ENCODE measurements at regions not wholly inside any gene's neighbourhood (a gene's known extent, or its start where the extent isn't known, plus 50 kb on each side); places are given as distances from the start of the nearest gene placed in this dataset.

GRCh38 chr11:123301696-123302400 is 106.8 kb upstream of the CLMP start:
- Mint-ChIP-seq H3K27ac (peak overlapping the region in 1 of 9 donors; percentile 68), H3K27me3 (peaks cover 2 to 15% (median 12%) of the 10 kb centered on the region in 5 donors), H3K9me3 (no peaks in the 10 kb centered on the region), H3K4me3 (peak overlapping the region; percentile 61 to 77 (median 70)), H3K36me3 (no peaks in the 10 kb centered on the region), H3K4me1 (peaks cover 0 to 52% (median 21%) of the 10 kb centered on the region in 7 donors)
- H3K27ac ChIP-seq (ENCODE audit: low read depth, low read length): no peak overlapping the region
- POLR2A ChIA-PET: no interaction called here
- ATAC-seq: peak; percentile 88
- peak; percentile 20 to 87 (median 50) for DNase-seq
- peaks cover 11 to 25% of the 10 kb centered on the region in 2 donors for H3K4me1 ChIP-seq (ENCODE audit: control insufficient read depth in 2 of 2, insufficient read depth in 2 of 2, low read length in 2 of 2)
- CTCF ChIA-PET: interaction anchor here (0.7 to 1.9 kb wide), 3 partner anchors 15 to 984 kb away, joined by 3 to 7 read pairs (median 3); no protein-coding TSS in a partner anchor
- peak overlapping the region; percentile 40 for H3K4me3 ChIP-seq (ENCODE audit: low read length)
- H3K36me3 ChIP-seq (ENCODE audit: control insufficient read depth in 2 of 3, insufficient read depth in 3 of 3, low read length in 3 of 3): no peaks in the 10 kb centered on the region
- intact Hi-C loops (cut with micrococcal nuclease): loop anchor here (1.0 to 10.0 kb wide), 10 partner anchors 56 to 275 kb away; partner anchors contain the start of gene GRAMD1B (in 2 of the 2)
- H3K9me3 ChIP-seq (ENCODE audit: control insufficient read depth in 2 of 3, low read length in 3 of 3): no peaks in the 10 kb centered on the region
- H3K27me3 ChIP-seq (ENCODE audit: control insufficient read depth in 2 of 2, insufficient read depth in 2 of 2, low read length in 2 of 2): no peaks in the 10 kb centered on the region

DNA sequence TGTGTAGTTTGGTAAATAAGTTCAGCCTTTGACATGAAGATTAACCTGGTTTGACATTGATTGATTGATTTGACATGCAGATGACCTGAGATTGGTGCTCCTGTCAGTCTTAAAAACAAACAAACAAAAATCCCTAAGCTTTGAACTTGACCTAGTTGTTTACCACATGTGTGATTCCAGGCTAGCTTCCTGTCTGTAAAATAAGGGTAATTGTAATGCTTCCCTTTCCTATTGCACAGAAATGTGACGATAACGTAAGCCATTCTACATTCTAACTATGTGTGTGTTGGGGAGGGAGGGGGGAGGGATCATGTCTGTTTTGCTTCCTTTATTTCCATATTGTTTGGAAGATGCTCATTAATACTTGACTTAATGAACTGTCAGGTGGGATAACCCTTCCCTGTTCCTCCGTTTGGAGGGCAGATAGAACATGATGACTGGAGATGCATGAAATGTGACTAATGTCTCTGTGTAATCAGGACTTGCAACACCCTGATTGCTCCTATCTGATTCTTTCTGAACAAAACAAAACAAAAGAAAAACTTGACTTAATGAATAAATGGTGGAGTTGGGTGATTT is 106.1 kb upstream of the CLMP start:
- Histone ChIP-seq H3K9me3 (ENCODE audit: control insufficient read depth in 2 of 3, low read length in 3 of 3) (no peaks in the 10 kb centered on the region), H3K27me3 (ENCODE audit: control insufficient read depth in 2 of 2, insufficient read depth in 2 of 2, low read length in 2 of 2) (no peaks in the 10 kb centered on the region), H3K4me1 (ENCODE audit: control insufficient read depth in 2 of 2, insufficient read depth in 2 of 2, low read length in 2 of 2) (peaks cover 11 to 25% of the 10 kb centered on the region in 2 donors), H3K4me3 (ENCODE audit: low read length) (peak overlapping the region; percentile 40), H3K36me3 (ENCODE audit: control insufficient read depth in 2 of 3, insufficient read depth in 3 of 3, low read length in 3 of 3) (no peaks in the 10 kb centered on the region), H3K27ac (ENCODE audit: low read depth, low read length) (no peak overlapping the region)
- intact Hi-C loops (cut with micrococcal nuclease): loop anchor here (1.0 to 10.0 kb wide), 7 partner anchors 106 to 276 kb away; partner anchors contain the start of gene GRAMD1B (in 1 of the 2)
- no peaks in the 10 kb centered on the region for H3K36me3 Mint-ChIP-seq
- POLR2A ChIA-PET: no interaction called here
- peak overlapping the region in 2 of 9 donors; percentile 14 to 68 for H3K27ac Mint-ChIP-seq
- peak in 1 of 9 donors; percentile 7 for DNase-seq
- peak overlapping the region; percentile 49 to 77 (median 70) for H3K4me3 Mint-ChIP-seq
- peaks cover 6 to 15% (median 12%) of the 10 kb centered on the region in 5 donors for H3K27me3 Mint-ChIP-seq
- no peaks in the 10 kb centered on the region for H3K9me3 Mint-ChIP-seq
- CTCF ChIA-PET: interaction anchor here (0.7 to 1.9 kb wide), 2 partner anchors 177 to 985 kb away, joined by 3 to 7 read pairs; no protein-coding TSS in a partner anchor
- no peak for ATAC-seq
- H3K4me1 Mint-ChIP-seq: peaks cover 0 to 52% (median 21%) of the 10 kb centered on the region in 7 donors

- Mint-ChIP-seq H3K4me3 (no peak overlapping the region), H3K27ac (no peak overlapping the region), H3K27me3 (peaks cover 6 to 15% (median 12%) of the 10 kb centered on the region in 5 donors), H3K9me3 (no peaks in the 10 kb centered on the region), H3K4me1 (peaks cover 0 to 42% (median 21%) of the 10 kb centered on the region in 7 donors), H3K36me3 (no peaks in the 10 kb centered on the region)
- Histone ChIP-seq H3K4me3 (ENCODE audit: low read length) (no peak overlapping the region), H3K9me3 (ENCODE audit: control insufficient read depth in 2 of 3, low read length in 3 of 3) (no peaks in the 10 kb centered on the region), H3K4me1 (ENCODE audit: control insufficient read depth in 2 of 2, insufficient read depth in 2 of 2, low read length in 2 of 2) (peaks cover 11 to 25% of the 10 kb centered on the region in 2 donors), H3K27ac (ENCODE audit: low read depth, low read length) (no peak overlapping the region), H3K27me3 (ENCODE audit: control insufficient read depth in 2 of 2, insufficient read depth in 2 of 2, low read length in 2 of 2) (no peaks in the 10 kb centered on the region), H3K36me3 (ENCODE audit: control insufficient read depth in 2 of 3, insufficient read depth in 3 of 3, low read length in 3 of 3) (no peaks in the 10 kb centered on the region)
- ATAC-seq (no peak), DNase-seq (no peak)
- POLR2A ChIA-PET: no interaction called here
- CTCF ChIA-PET: interaction anchor here (1.2 kb wide), 1 partner anchor 176 kb away, joined by 3 read pairs; no protein-coding TSS in a partner anchor
- intact Hi-C loops (cut with micrococcal nuclease): loop anchor here (5.0 to 10.0 kb wide), 2 partner anchors 255 to 278 kb away; no protein-coding TSS in a partner anchor
Measured at GRCh38 chr11:123299721-123300120, 104.7 kb upstream of the CLMP start.

GRCh38 chr11:123298488-123299447 is 103.7 kb upstream of the CLMP start:
- DNase-seq (no peak), ATAC-seq (no peak)
- H3K4me1 ChIP-seq (ENCODE audit: control insufficient read depth in 2 of 2, insufficient read depth in 2 of 2, low read length in 2 of 2): peaks cover 11 to 24% of the 10 kb centered on the region in 2 donors
- H3K36me3 ChIP-seq (ENCODE audit: control insufficient read depth in 2 of 3, insufficient read depth in 3 of 3, low read length in 3 of 3): no peaks in the 10 kb centered on the region
- H3K9me3 ChIP-seq (ENCODE audit: control insufficient read depth in 2 of 3, low read length in 3 of 3): no peaks in the 10 kb centered on the region
- Mint-ChIP-seq H3K9me3 (no peaks in the 10 kb centered on the region), H3K36me3 (no peaks in the 10 kb centered on the region), H3K4me3 (no peak overlapping the region), H3K27ac (no peak overlapping the region), H3K4me1 (peaks cover 0 to 33% (median 19%) of the 10 kb centered on the region in 7 donors), H3K27me3 (peaks cover 6 to 9% (median 6%) of the 10 kb centered on the region in 5 donors)
- H3K27me3 ChIP-seq (ENCODE audit: control insufficient read depth in 2 of 2, insufficient read depth in 2 of 2, low read length in 2 of 2): no peaks in the 10 kb centered on the region
- no peak overlapping the region for H3K27ac ChIP-seq (ENCODE audit: low read depth, low read length)
- intact Hi-C loops (cut with micrococcal nuclease): no loop called here
- ChIA-PET CTCF (interaction anchor here (1.2 kb wide), 1 partner anchor 177 kb away, joined by 3 read pairs; no protein-coding TSS in a partner anchor), POLR2A (no interaction called here)
- H3K4me3 ChIP-seq (ENCODE audit: low read length): no peak overlapping the region

GRCh38 chr11:123292647-123293046 is 97.6 kb upstream of the CLMP start:
- H3K36me3 Mint-ChIP-seq: no peaks in the 10 kb centered on the region
- H3K27me3 Mint-ChIP-seq: peaks cover 0 to 32% (median 11%) of the 10 kb centered on the region in 5 donors
- POLR2A ChIA-PET: interaction anchor here (0.6 kb wide), 1 partner anchor 100 kb away, joined by 3 read pairs; no protein-coding TSS in a partner anchor
- Histone ChIP-seq H3K27me3 (ENCODE audit: control insufficient read depth in 2 of 2, insufficient read depth in 2 of 2, low read length in 2 of 2) (no peaks in the 10 kb centered on the region), H3K9me3 (ENCODE audit: control insufficient read depth in 2 of 3, low read length in 3 of 3) (no peaks in the 10 kb centered on the region), H3K27ac (ENCODE audit: low read depth, low read length) (no peak overlapping the region), H3K4me3 (ENCODE audit: low read length) (no peak overlapping the region), H3K4me1 (ENCODE audit: control insufficient read depth in 2 of 2, insufficient read depth in 2 of 2, low read length in 2 of 2) (no peaks in the 10 kb centered on the region), H3K36me3 (ENCODE audit: control insufficient read depth in 2 of 3, insufficient read depth in 3 of 3, low read length in 3 of 3) (no peaks in the 10 kb centered on the region)
- intact Hi-C loops (cut with micrococcal nuclease): no loop called here
- CTCF ChIA-PET: interaction anchor here (0.6 kb wide), 1 partner anchor 29 kb away, joined by 6 read pairs; no protein-coding TSS in a partner anchor
- no peak overlapping the region for H3K27ac Mint-ChIP-seq
- H3K4me1 Mint-ChIP-seq: peaks cover 0 to 1% (median 0%) of the 10 kb centered on the region in 7 donors
- H3K9me3 Mint-ChIP-seq: peaks cover 0 to 5% (median 0%) of the 10 kb centered on the region in 11 donors
- no peak for ATAC-seq
- no peak for DNase-seq
- no peak overlapping the region for H3K4me3 Mint-ChIP-seq
